Caco-2 (cell line): ENCODE measurements at regions not wholly inside any gene's neighbourhood (a gene's known extent, or its start where the extent isn't known, plus 50 kb on each side); places are given as distances from the start of the nearest gene placed in this dataset.

Source experiments
- BruUV-seq: library from RNA; stranded (reverse); fragments of 400-500 nt; replicated peaks from 2 replicates; lab custom pipeline; 2021; lab: Mats Ljungman, UMichigan
- CTCF ChIA-PET: fragments of 300-600 bp; sonication (Branson Sonifier 250); formaldehyde crosslinking; loops from one replicate; lab custom pipeline; 2022; ENCODE audit warnings: antibody characterized with exemption; lab: Charles Lee
- POLR2A ChIA-PET: fragments of 300-600 bp; sonication (Branson Sonifier 250); formaldehyde crosslinking; loops from one replicate; lab custom pipeline; 2022; ENCODE audit warnings: antibody characterized with exemption; lab: Charles Lee
- DNase-seq, 2 experiments: peaks; one replicate each; pipeline versions ENCODE4 v3.0.0 to v3.0.0-alpha.2; 2020 to 2022
- H3K27me3 ChIP-seq: replicated peaks from 2 replicates; pipeline ENCODE4 v1.6.0; 2011; ENCODE audit warnings: low read length; ENCODE audit not compliant: control insufficient read depth, insufficient read depth
- H3K36me3 ChIP-seq: 2 replicates; pipeline ENCODE4 v1.5.1; 2011; ENCODE audit warnings: low read length; ENCODE audit not compliant: control insufficient read depth, insufficient read depth
- H3K4me1 ChIP-seq: fragments of 250-450 bp; sonication (Bioruptor Pico); 2 replicates; pipeline ENCODE4 v1.5.1; 2020; ENCODE audit warnings: mild to moderate bottlenecking
- H3K4me3 ChIP-seq: 2 replicates; pipeline ENCODE4 v1.5.1; 2011; ENCODE audit warnings: low read depth, mild to moderate bottlenecking, control low read depth, low read length
- H3K9me3 ChIP-seq: fragments of 250-450 bp; sonication (Bioruptor Pico); 2 replicates; pipeline ENCODE4 v1.5.1; 2020; ENCODE audit warnings: mild to moderate bottlenecking, moderate library complexity
- H3K27ac Mint-ChIP-seq: one replicate; pipeline ENCODE4 v1.8.0; 2022; ENCODE audit warnings: mixed read lengths; ENCODE audit not compliant: unreplicated experiment
- H3K27me3 Mint-ChIP-seq: one replicate; pipeline ENCODE4 v1.8.0; 2022; ENCODE audit warnings: mixed read lengths; ENCODE audit not compliant: insufficient read depth, unreplicated experiment
- H3K36me3 Mint-ChIP-seq: one replicate; pipeline ENCODE4 v1.8.0; 2022; ENCODE audit warnings: mild to moderate bottlenecking, mixed read lengths; ENCODE audit not compliant: insufficient read depth, unreplicated experiment
- H3K4me1 Mint-ChIP-seq: one replicate; pipeline ENCODE4 v1.8.0; 2022; ENCODE audit warnings: low read depth, mixed read lengths; ENCODE audit not compliant: unreplicated experiment
- H3K4me3 Mint-ChIP-seq: one replicate; pipeline ENCODE4 v1.8.0; 2022; ENCODE audit warnings: mild to moderate bottlenecking, moderate library complexity, mixed read lengths; ENCODE audit not compliant: unreplicated experiment
- H3K9me3 Mint-ChIP-seq: one replicate; pipeline ENCODE4 v1.8.0; 2022; ENCODE audit warnings: mixed read lengths; ENCODE audit not compliant: unreplicated experiment
- intact Hi-C: fragments of 100-400 bp; cut with micrococcal nuclease; formaldehyde crosslinking; loops from one replicate; pipeline ENCODE4 v1.10.0; 2022; ENCODE audit not compliant: unreplicated experiment
- TF ChIP-seq, protein P1 (sequence below), 2 experiments: fragments of 200-600 bp in 1 of 2; IDR thresholded peaks; 1 replicate in 1 of 2; 2 replicates in 1 of 2; pipeline versions ENCODE4 v1.5.1 to v1.8.0; 2011 to 2022; ENCODE audit warnings: antibody characterized with exemption in 1 of 2, control low read depth in 1 of 2, inconsistent platforms in 1 of 2, low read depth in 1 of 2, low read length in 1 of 2, mild to moderate bottlenecking in 1 of 2, moderate library complexity in 1 of 2; ENCODE audit not compliant: insufficient read depth in 1 of 2, severe bottlenecking in 1 of 2, unreplicated experiment in 1 of 2

DNA sequence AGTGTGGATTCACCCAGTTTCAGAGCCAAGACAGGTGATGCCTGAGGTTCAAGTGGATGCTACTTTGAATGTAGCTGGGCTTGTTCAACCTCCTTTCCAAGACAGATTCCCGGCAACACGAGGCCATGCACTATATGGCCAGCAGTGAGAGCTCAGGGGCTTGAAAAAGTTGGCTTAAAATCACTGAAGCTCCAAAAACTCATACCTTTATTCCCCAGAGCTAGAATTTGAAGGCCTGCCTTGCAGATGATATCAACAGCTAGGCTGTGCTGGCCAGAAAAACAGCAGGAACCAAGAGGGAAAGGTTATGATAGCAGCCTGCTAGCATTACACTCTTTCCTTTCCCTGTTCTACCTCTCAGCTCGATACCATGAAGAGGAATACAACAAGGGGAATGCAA lies 120.2 kb upstream of the DAB2 start:
- Histone ChIP-seq H3K4me1 (peaks cover 12% of the 10 kb centered on the region), H3K4me3 (no peak overlapping the region), H3K9me3 (no peaks in the 10 kb centered on the region), H3K36me3 (no peaks in the 10 kb centered on the region), H3K27me3 (no peaks in the 10 kb centered on the region)
- no peak for DNase-seq
- no peaks in the 10 kb centered on the region for H3K4me1 Mint-ChIP-seq
- TF ChIP-seq, protein P1, sequence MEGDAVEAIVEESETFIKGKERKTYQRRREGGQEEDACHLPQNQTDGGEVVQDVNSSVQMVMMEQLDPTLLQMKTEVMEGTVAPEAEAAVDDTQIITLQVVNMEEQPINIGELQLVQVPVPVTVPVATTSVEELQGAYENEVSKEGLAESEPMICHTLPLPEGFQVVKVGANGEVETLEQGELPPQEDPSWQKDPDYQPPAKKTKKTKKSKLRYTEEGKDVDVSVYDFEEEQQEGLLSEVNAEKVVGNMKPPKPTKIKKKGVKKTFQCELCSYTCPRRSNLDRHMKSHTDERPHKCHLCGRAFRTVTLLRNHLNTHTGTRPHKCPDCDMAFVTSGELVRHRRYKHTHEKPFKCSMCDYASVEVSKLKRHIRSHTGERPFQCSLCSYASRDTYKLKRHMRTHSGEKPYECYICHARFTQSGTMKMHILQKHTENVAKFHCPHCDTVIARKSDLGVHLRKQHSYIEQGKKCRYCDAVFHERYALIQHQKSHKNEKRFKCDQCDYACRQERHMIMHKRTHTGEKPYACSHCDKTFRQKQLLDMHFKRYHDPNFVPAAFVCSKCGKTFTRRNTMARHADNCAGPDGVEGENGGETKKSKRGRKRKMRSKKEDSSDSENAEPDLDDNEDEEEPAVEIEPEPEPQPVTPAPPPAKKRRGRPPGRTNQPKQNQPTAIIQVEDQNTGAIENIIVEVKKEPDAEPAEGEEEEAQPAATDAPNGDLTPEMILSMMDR (IDR thresholded peaks at IDR 0.05; ENCODE audit: insufficient read depth in 1 of 2, low read depth in 1 of 2, low read length in 1 of 2, severe bottlenecking in 1 of 2, unreplicated experiment in 1 of 2) = no peak
- no peak overlapping the region for H3K4me3 Mint-ChIP-seq
- ChIA-PET CTCF (interaction anchor here (1.3 to 2.1 kb wide), 3 partner anchors 11 to 169 kb away, joined by 3 to 15 read pairs (median 8); partner anchors contain the start of gene DAB2), POLR2A (interaction anchor here (1.8 kb wide), 1 partner anchor 120 kb away, joined by 4 read pairs; the partner anchor contains the start of gene DAB2)
- intact Hi-C loops = no loop called here
- H3K27me3 Mint-ChIP-seq = no peaks in the 10 kb centered on the region
- no peaks in the 10 kb centered on the region for H3K36me3 Mint-ChIP-seq
- H3K9me3 Mint-ChIP-seq = no peaks in the 10 kb centered on the region
- H3K27ac Mint-ChIP-seq = no peak overlapping the region
- no TSS peak for BruUV-seq

DNA sequence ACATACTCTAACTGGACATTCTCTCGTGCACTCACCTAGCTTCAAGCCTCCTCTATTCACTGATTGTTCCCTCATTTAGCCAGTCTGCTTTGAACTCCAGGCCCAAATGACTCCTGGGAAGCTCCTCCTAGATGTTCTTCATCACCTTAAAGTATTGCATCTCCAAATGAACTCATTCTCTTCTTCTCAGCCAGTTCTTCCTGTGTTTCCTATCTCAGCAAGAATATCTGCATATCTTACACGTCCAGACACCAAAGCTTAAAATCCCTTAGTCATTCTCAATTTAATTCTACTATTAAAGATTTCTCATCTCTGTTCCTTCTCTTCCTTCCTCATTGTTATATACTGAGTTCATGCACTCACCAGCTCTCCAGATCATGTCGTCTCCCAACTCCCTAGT lies 118.6 kb upstream of the DAB2 start:
- no peak overlapping the region for H3K4me3 ChIP-seq
- intact Hi-C loops = no loop called here
- no peak overlapping the region for H3K4me3 Mint-ChIP-seq
- DNase-seq = no peak
- H3K9me3 ChIP-seq = no peaks in the 10 kb centered on the region
- POLR2A ChIA-PET = no interaction called here
- H3K36me3 Mint-ChIP-seq = no peaks in the 10 kb centered on the region
- no peaks in the 10 kb centered on the region for H3K27me3 ChIP-seq
- peaks cover 9% of the 10 kb centered on the region for H3K4me1 Mint-ChIP-seq
- no peak overlapping the region for H3K27ac Mint-ChIP-seq
- no TSS peak for BruUV-seq
- no peaks in the 10 kb centered on the region for H3K9me3 Mint-ChIP-seq
- H3K36me3 ChIP-seq = no peaks in the 10 kb centered on the region
- TF ChIP-seq, protein P1 (IDR thresholded peaks at IDR 0.05; ENCODE audit: insufficient read depth in 1 of 2, low read depth in 1 of 2, low read length in 1 of 2, severe bottlenecking in 1 of 2, unreplicated experiment in 1 of 2) = no peak
- CTCF ChIA-PET = interaction anchor here (1.2 kb wide), 1 partner anchor 118 kb away, joined by 3 read pairs; no protein-coding TSS in a partner anchor
- no peaks in the 10 kb centered on the region for H3K27me3 Mint-ChIP-seq
- H3K4me1 ChIP-seq = peaks cover 16% of the 10 kb centered on the region

DNA sequence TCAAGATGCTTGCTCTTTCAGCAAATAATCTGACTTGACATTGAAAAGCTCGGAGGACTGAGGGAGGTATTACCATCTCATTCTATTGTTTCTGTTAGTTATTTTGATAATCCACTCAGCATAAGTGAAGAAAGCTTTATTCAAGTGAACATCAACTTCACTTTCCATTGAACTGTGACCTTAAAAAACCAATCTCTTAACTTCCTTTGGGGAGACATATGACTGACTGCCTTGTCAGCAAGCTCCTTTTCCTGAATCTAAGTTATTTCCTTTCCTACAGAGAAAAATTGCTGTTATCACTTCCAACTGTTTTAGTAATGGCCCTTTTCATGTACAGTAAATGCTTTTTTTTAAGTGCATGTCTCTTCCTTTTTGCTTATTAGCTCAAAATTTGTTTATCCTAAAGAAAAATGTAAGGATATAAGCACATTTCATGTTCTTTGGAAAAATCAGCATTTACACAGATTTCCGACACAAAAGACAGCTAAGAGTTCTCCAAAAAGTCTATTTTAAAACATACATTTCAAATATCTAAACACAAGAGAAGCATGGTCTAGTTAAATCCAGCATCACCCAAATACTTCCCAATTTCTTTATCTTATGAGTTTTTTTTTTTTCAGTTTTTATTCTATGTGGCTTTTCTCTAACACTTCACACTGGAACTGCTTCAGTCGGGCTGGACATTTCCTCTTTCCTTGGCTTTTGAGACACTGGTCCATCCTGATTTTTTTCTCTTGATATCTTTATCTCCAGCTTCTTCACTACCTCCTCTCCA lies 117.9 kb upstream of the DAB2 start:
- ChIA-PET POLR2A (no interaction called here), CTCF (interaction anchor here (1.2 kb wide), 1 partner anchor 117 kb away, joined by 3 read pairs; no protein-coding TSS in a partner anchor)
- no TSS peak for BruUV-seq
- intact Hi-C loops = no loop called here
- no peak overlapping the region for H3K4me3 ChIP-seq
- peaks cover 9% of the 10 kb centered on the region for H3K4me1 Mint-ChIP-seq
- no peak overlapping the region for H3K27ac Mint-ChIP-seq
- H3K9me3 Mint-ChIP-seq = no peaks in the 10 kb centered on the region
- H3K27me3 Mint-ChIP-seq = no peaks in the 10 kb centered on the region
- H3K4me1 ChIP-seq = peaks cover 16% of the 10 kb centered on the region
- no peaks in the 10 kb centered on the region for H3K9me3 ChIP-seq
- no peaks in the 10 kb centered on the region for H3K36me3 Mint-ChIP-seq
- TF ChIP-seq, protein P1 (IDR thresholded peaks at IDR 0.05; ENCODE audit: insufficient read depth in 1 of 2, low read depth in 1 of 2, low read length in 1 of 2, severe bottlenecking in 1 of 2, unreplicated experiment in 1 of 2) = no peak
- no peaks in the 10 kb centered on the region for H3K27me3 ChIP-seq
- no peaks in the 10 kb centered on the region for H3K36me3 ChIP-seq
- no peak for DNase-seq
- H3K4me3 Mint-ChIP-seq = no peak overlapping the region
